Endothelial cell of umbilical vein (primary cell): ENCODE measurements at regions not wholly inside any gene's neighbourhood (a gene's known extent, or its start where the extent isn't known, plus 50 kb on each side); places are given as distances from the start of the nearest gene placed in this dataset.
"Not testable (repeated sequence)": the region's sequence is repeated elsewhere in the genome, so short reads cannot be mapped to it uniquely, and the experiment has no call there.

Source experiments
- BruUV-seq: library from RNA; stranded (reverse); fragments of 400-500 nt; replicated peaks from 2 replicates; lab custom pipeline; 2021; lab: Mats Ljungman, UMichigan
- CTCF ChIA-PET: fragments of 300-600, 350-600 bp; sonication (Branson Sonifier 250); formaldehyde crosslinking; loops from one replicate; lab custom pipeline; 2021; ENCODE audit warnings: antibody characterized with exemption, inconsistent platforms; lab: Charles Lee
- POLR2A ChIA-PET: fragments of 300-600, 350-600 bp; sonication (Branson Sonifier 250); formaldehyde crosslinking; loops from one replicate; lab custom pipeline; 2021; ENCODE audit warnings: antibody characterized with exemption, inconsistent platforms; lab: Charles Lee
- DNase-seq: peaks from one replicate; pipeline ENCODE4 v3.0.0-alpha.2; 2011; ENCODE audit warnings: low read depth, low spot score
- FAIRE-seq: peaks from 2 replicates; lab custom pipeline; 2011; peaks lifted over from hg19 to GRCh38; lab: Jason Lieb, UNC
- H2AFZ ChIP-seq: 2 replicates; pipeline ENCODE4 v1.6.0; 2012; ENCODE audit warnings: low read depth, low read length, control low read depth, inconsistent platforms
- H3K27ac ChIP-seq: 2 replicates; pipeline ENCODE4 v1.5.1; 2011; ENCODE audit warnings: low read depth, mild to moderate bottlenecking, control low read depth, low read length, moderate library complexity; ENCODE audit not compliant: insufficient read depth
- H3K27me3 ChIP-seq, 2 experiments: 2 replicates each; pipeline versions ENCODE4 v1.6.0 to v1.6.1; 2011; ENCODE audit warnings: low read length in 2 of 2, mixed read lengths in 1 of 2; ENCODE audit not compliant: control insufficient read depth in 2 of 2, insufficient read depth in 2 of 2
- H3K36me3 ChIP-seq, 2 experiments: 2 replicates in 1 of 2; 3 replicates in 1 of 2; pipeline ENCODE4 v1.5.1; 2011; ENCODE audit warnings: low read length in 2 of 2, mild to moderate bottlenecking in 1 of 2, moderate library complexity in 1 of 2; ENCODE audit not compliant: control insufficient read depth in 2 of 2, insufficient read depth in 2 of 2; ENCODE audit errors: extremely low read depth in 1 of 2
- H3K4me1 ChIP-seq: 3 replicates; pipeline ENCODE4 v1.5.1; 2011; ENCODE audit warnings: mild to moderate bottlenecking, low read length; ENCODE audit not compliant: control insufficient read depth, insufficient read depth; ENCODE audit errors: extremely low read depth
- H3K4me2 ChIP-seq: 2 replicates; pipeline ENCODE4 v1.6.1; 2011; ENCODE audit warnings: low read length, control low read depth, mixed read lengths; ENCODE audit not compliant: insufficient read depth
- H3K4me3 ChIP-seq, 3 experiments: fragments of 200-600 bp in 1 of 3; sonication (generic), shearing (Covaris generic) in 1 of 3; replicated peaks in 1 of 3; 2 replicates each; pipeline ENCODE4 v1.5.1; 2011 to 2016; ENCODE audit warnings: control low read depth in 3 of 3, low read length in 3 of 3, mild to moderate bottlenecking in 2 of 3, inconsistent platforms in 1 of 3, low read depth in 1 of 3, moderate library complexity in 1 of 3; ENCODE audit not compliant: insufficient read depth in 1 of 3
- H3K79me2 ChIP-seq: 2 replicates; pipeline ENCODE4 v1.6.0; 2012; ENCODE audit warnings: low read length, inconsistent platforms; ENCODE audit not compliant: control insufficient read depth, insufficient read depth
- H3K9ac ChIP-seq: replicated peaks from 2 replicates; pipeline ENCODE3; 2011; ENCODE audit warnings: low read length, control low read depth; ENCODE audit not compliant: insufficient read depth; ENCODE audit errors: extremely low read depth
- H3K9me1 ChIP-seq: replicated peaks from 3 replicates; pipeline ENCODE4 v1.6.0; 2011; ENCODE audit warnings: mild to moderate bottlenecking, low read length; ENCODE audit not compliant: control insufficient read depth, insufficient read depth; ENCODE audit errors: extremely low read depth
- H3K9me3 ChIP-seq: replicated peaks from 2 replicates; pipeline ENCODE4 v1.5.1; 2012; ENCODE audit warnings: low read length, inconsistent platforms; ENCODE audit not compliant: control insufficient read depth, insufficient read depth
- H4K20me1 ChIP-seq: replicated peaks from 2 replicates; pipeline ENCODE3; 2011; ENCODE audit warnings: mild to moderate bottlenecking, low read length; ENCODE audit not compliant: control insufficient read depth, insufficient read depth; ENCODE audit errors: extremely low read depth
- EZH2 ChIP-seq: IDR thresholded peaks from 2 replicates; pipeline ENCODE4 v1.6.1; 2012; ENCODE audit warnings: borderline replicate concordance, low read depth, mild to moderate bottlenecking, moderate library complexity, low read length, inconsistent platforms; ENCODE audit not compliant: severe bottlenecking
- FOS ChIP-seq: IDR thresholded peaks from 2 replicates; pipeline ENCODE4 v1.6.1; 2011; ENCODE audit warnings: mild to moderate bottlenecking, low read length, moderate library complexity, borderline replicate concordance; ENCODE audit not compliant: insufficient read depth
- GATA2 ChIP-seq: IDR thresholded peaks from 2 replicates; pipeline ENCODE4 v1.7.0; 2011; ENCODE audit warnings: low read depth, mild to moderate bottlenecking, moderate library complexity, mixed read lengths, low read length; ENCODE audit not compliant: insufficient read length, insufficient read depth
- JUN ChIP-seq: IDR thresholded peaks from 2 replicates; pipeline ENCODE4 v1.6.1; 2011; ENCODE audit warnings: borderline replicate concordance, low read depth; ENCODE audit not compliant: insufficient read length, insufficient read depth
- MYC ChIP-seq: IDR thresholded peaks from one replicate; pipeline ENCODE4 v1.6.1; 2011; ENCODE audit warnings: mild to moderate bottlenecking, low read depth, low read length
- POLR2A ChIP-seq: IDR thresholded peaks from 2 replicates; pipeline ENCODE4 v1.6.1; 2012; ENCODE audit warnings: low read depth, mild to moderate bottlenecking, control low read depth, low read length
- POLR2AphosphoS5 ChIP-seq: IDR thresholded peaks from 2 replicates; pipeline ENCODE4 v1.6.1; 2012; ENCODE audit warnings: low read depth, mild to moderate bottlenecking, control low read depth, low read length, moderate library complexity; ENCODE audit not compliant: insufficient read depth
- dilution Hi-C: fragments of 300-500 bp; cut with MboI; formaldehyde crosslinking; loops from one replicate; pipeline ENCODE4 v1.15.0; 2019; ENCODE audit warnings: low sequenced_read_pairs; ENCODE audit not compliant: extremely low pct_ligation_motif_present
- intact Hi-C: fragments of 100-400 bp; cut with micrococcal nuclease; formaldehyde crosslinking; loops from one replicate; pipeline ENCODE4 v1.10.0; 2022
- TF ChIP-seq, protein P1 (sequence below): IDR thresholded peaks from 2 replicates; pipeline ENCODE4 v1.6.1; 2011; ENCODE audit not compliant: insufficient read depth, insufficient read length
- TF ChIP-seq, protein P2 (sequence below), 2 donors: IDR thresholded peaks; 1 replicate in 1 of 2; 2 replicates in 1 of 2; pipeline ENCODE4 v1.5.1; 2011; ENCODE audit warnings: low read length in 2 of 2, mild to moderate bottlenecking in 2 of 2, moderate library complexity in 2 of 2, control low read depth in 1 of 2, inconsistent platforms in 1 of 2, low read depth in 1 of 2; ENCODE audit not compliant: insufficient read depth in 1 of 2; ENCODE audit errors: extremely low read depth in 1 of 2

DNA sequence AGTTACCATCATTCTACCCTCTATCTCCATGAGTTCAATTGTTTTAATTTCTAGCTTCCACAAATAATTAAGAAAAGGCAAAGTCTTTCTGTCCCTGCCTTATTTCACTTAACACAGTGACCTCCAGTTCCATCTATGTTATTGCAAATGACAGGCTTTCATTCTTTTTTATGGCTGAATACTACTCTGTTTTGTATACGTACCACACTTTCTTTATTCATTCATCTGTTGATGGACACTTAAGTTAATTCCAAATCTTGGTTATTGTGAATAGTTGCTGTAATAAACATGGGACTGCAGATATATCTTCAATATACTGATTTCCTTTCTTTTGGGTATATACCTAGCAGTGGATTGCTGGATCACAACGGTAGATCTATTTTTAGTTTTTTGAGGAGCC is 314.1 kb downstream of the SV2B start:
- BruUV-seq: no TSS peak
- ChIA-PET POLR2A (no interaction called here), CTCF (no interaction called here)
- Histone ChIP-seq H3K4me3 (no peak overlapping the region), H4K20me1 (no peaks in the 10 kb centered on the region), H3K9ac (no peak overlapping the region), H3K27me3 (no peaks in the 10 kb centered on the region), H3K4me1 (no peaks in the 10 kb centered on the region), H3K9me3 (peaks cover 3% of the 10 kb centered on the region), H3K36me3 (no peaks in the 10 kb centered on the region), H3K79me2 (no peaks in the 10 kb centered on the region), H3K9me1 (no peaks in the 10 kb centered on the region), H2AFZ (no peak overlapping the region), H3K4me2 (no peak overlapping the region), H3K27ac (no peak overlapping the region)
- TF ChIP-seq EZH2: no peak
- no peak for TF ChIP-seq GATA2
- TF ChIP-seq POLR2AphosphoS5: no peak
- TF ChIP-seq, protein P1, sequence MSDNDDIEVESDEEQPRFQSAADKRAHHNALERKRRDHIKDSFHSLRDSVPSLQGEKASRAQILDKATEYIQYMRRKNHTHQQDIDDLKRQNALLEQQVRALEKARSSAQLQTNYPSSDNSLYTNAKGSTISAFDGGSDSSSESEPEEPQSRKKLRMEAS: no peak
- TF ChIP-seq, protein P2, sequence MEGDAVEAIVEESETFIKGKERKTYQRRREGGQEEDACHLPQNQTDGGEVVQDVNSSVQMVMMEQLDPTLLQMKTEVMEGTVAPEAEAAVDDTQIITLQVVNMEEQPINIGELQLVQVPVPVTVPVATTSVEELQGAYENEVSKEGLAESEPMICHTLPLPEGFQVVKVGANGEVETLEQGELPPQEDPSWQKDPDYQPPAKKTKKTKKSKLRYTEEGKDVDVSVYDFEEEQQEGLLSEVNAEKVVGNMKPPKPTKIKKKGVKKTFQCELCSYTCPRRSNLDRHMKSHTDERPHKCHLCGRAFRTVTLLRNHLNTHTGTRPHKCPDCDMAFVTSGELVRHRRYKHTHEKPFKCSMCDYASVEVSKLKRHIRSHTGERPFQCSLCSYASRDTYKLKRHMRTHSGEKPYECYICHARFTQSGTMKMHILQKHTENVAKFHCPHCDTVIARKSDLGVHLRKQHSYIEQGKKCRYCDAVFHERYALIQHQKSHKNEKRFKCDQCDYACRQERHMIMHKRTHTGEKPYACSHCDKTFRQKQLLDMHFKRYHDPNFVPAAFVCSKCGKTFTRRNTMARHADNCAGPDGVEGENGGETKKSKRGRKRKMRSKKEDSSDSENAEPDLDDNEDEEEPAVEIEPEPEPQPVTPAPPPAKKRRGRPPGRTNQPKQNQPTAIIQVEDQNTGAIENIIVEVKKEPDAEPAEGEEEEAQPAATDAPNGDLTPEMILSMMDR (IDR thresholded peaks at IDR 0.05; ENCODE audit: extremely low read depth in 1 of 2, insufficient read depth in 1 of 2, low read depth in 1 of 2, low read length in 2 of 2): no peak
- TF ChIP-seq JUN: no peak
- TF ChIP-seq FOS: no peak
- TF ChIP-seq POLR2A: no peak
- no peak for TF ChIP-seq MYC
- intact Hi-C loops: no loop called here
- no peak for FAIRE-seq
- dilution Hi-C loops: no loop called here
- DNase-seq: no peak

DNA sequence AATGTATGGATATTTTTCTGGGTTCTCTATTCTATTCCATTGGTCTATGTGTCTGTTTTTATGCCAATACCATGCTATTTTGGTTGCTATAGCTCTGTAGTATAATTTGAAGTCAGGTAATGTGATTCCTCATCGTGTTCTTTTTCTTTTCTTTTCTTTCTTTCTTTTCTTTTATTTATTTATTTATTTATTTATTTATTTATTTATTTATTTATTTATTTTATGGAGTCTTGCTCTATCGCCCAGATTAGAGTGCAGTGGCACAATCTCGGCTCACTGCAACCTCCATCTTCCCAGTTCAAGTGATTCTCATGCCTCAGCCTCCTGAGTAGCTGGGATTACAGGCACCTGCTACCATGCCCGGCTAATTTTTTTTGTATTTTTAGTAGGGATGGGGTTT is 315.2 kb downstream of the SV2B start:
- H3K79me2 ChIP-seq, CTCF ChIA-PET, H3K27ac ChIP-seq, H3K4me2 ChIP-seq, H3K9ac ChIP-seq, H3K4me1 ChIP-seq, dilution Hi-C loops, H3K9me1 ChIP-seq, H3K9me3 ChIP-seq, H4K20me1 ChIP-seq, FAIRE-seq, H3K4me3 ChIP-seq, DNase-seq, H2AFZ ChIP-seq, H3K36me3 ChIP-seq, H3K27me3 ChIP-seq, BruUV-seq, intact Hi-C loops, POLR2A ChIA-PET: not testable (repeated sequence)
